Choroid plexus epithelial cell (primary cell): ENCODE measurements at regions not wholly inside any gene's neighbourhood (a gene's known extent, or its start where the extent isn't known, plus 50 kb on each side); places are given as distances from the start of the nearest gene placed in this dataset.
A peak's percentile ranks its signal among the peaks of the same experiment; 100 is the strongest.

Experiments
- DNase-seq: peaks from one replicate; pipeline ENCODE4 v3.0.0-alpha.2; 2010; ENCODE audit warnings: low read depth
- H3K4me3 ChIP-seq: 2 replicates; pipeline ENCODE4 v1.5.1; 2011; ENCODE audit warnings: low read depth, mild to moderate bottlenecking, control low read depth, low read length, moderate library complexity
- TF ChIP-seq, protein P1 (sequence below): conservative IDR thresholded peaks from 2 replicates; pipeline ENCODE4 v1.5.1; 2011; ENCODE audit warnings: low read depth, mild to moderate bottlenecking, control low read depth, inconsistent platforms, low read length, moderate library complexity

- TF ChIP-seq, protein P1, sequence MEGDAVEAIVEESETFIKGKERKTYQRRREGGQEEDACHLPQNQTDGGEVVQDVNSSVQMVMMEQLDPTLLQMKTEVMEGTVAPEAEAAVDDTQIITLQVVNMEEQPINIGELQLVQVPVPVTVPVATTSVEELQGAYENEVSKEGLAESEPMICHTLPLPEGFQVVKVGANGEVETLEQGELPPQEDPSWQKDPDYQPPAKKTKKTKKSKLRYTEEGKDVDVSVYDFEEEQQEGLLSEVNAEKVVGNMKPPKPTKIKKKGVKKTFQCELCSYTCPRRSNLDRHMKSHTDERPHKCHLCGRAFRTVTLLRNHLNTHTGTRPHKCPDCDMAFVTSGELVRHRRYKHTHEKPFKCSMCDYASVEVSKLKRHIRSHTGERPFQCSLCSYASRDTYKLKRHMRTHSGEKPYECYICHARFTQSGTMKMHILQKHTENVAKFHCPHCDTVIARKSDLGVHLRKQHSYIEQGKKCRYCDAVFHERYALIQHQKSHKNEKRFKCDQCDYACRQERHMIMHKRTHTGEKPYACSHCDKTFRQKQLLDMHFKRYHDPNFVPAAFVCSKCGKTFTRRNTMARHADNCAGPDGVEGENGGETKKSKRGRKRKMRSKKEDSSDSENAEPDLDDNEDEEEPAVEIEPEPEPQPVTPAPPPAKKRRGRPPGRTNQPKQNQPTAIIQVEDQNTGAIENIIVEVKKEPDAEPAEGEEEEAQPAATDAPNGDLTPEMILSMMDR, result no peak
- H3K4me3 ChIP-seq, result no peak overlapping the region
- DNase-seq, result no peak
Observed at GRCh38 chr1:47631411-47631995, 193.7 kb downstream of the FOXD2 start.

GRCh38 chr1:47635111-47635510 is 197.3 kb downstream of the FOXD2 start:
- H3K4me3 ChIP-seq, result no peak overlapping the region
- TF ChIP-seq, protein P1, result no peak
- no peak for DNase-seq

- TF ChIP-seq, protein P1, result no peak
- no peak for DNase-seq
- no peak overlapping the region for H3K4me3 ChIP-seq
Observed at GRCh38 chr1:47635597-47635996, 197.8 kb downstream of the FOXD2 start.

- DNase-seq, result peak; percentile 92
- no peak overlapping the region for H3K4me3 ChIP-seq
- TF ChIP-seq, protein P1, result no peak
Observed at GRCh38 chr1:47637111-47637685, 199.4 kb downstream of the FOXD2 start.

DNA sequence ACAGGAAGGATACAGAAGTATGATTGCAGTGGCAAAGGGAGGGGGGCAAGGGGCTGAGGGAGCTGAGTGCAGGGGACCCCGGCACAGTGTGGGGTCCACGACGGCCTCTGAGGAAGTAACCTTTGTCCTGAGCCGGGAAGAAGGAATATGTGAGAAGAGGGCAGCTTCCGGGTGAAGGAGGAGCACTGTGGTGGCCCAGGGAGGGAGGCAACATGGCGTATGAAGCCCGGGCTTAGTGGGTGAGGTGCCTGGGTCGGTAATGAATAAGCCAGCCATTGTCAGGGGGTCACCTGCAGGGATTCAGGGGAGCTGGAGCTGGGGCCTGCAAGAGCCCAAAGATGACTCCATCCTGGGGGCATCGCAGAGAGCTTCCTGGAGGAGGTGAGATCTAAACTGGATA is 200.4 kb downstream of the FOXD2 start:
- no peak for DNase-seq
- no peak overlapping the region for H3K4me3 ChIP-seq
- TF ChIP-seq, protein P1, result no peak

DNA sequence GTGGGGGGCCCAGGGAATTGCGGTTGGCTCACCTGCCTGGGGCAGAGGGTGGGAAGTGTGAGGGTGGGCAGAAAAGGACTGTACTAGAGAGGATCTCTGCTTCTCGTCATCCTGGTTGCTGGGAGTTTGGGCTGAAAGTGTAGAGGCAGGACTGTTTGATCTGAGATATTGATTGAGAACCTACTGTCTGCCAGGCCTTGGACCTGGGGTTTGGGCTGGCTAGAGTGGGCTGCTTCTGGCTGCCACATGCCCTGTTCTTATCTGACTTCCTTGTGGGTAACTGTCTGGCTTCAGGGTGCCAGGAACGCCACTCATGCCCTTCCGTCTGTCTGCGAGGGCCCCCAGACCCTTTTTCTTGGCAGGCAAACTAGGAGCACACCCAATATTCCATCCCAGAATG is 200.9 kb downstream of the FOXD2 start:
- TF ChIP-seq, protein P1, result no peak
- no peak for DNase-seq
- H3K4me3 ChIP-seq, result no peak overlapping the region
